ENCODE measurements at regions not wholly inside any gene's neighbourhood (a gene's known extent, or its start where the extent isn't known, plus 50 kb on each side); places are given as distances from the start of the nearest gene placed in this dataset.

GRCh38 chr2:62338111-62338510 lies 142.2 kb downstream of the B3GNT2 start:
- H3K4me3 Mint-ChIP-seq (ENCODE audit: unreplicated experiment), result no peak overlapping the region
- Histone ChIP-seq H3K27me3 (ENCODE audit: insufficient read depth, low read length) (no peaks in the 10 kb centered on the region), H3K9ac (ENCODE audit: low read length) (no peak overlapping the region), H3K4me1 (ENCODE audit: insufficient read depth, low read length) (no peaks in the 10 kb centered on the region), H3K9me3 (ENCODE audit: insufficient read depth, low read depth, low read length) (no peaks in the 10 kb centered on the region), H4K20me1 (ENCODE audit: insufficient read depth, low read length) (no peaks in the 10 kb centered on the region), H3K36me3 (ENCODE audit: insufficient read depth, low read length) (no peaks in the 10 kb centered on the region), H2AFZ (ENCODE audit: low read depth, low read length) (no peak overlapping the region), H3K79me2 (ENCODE audit: insufficient read depth, low read length) (no peaks in the 10 kb centered on the region), H3K4me2 (ENCODE audit: low read length) (no peak overlapping the region), H3K27ac (ENCODE audit: low read depth, low read length) (no peak overlapping the region), H3K4me3 (ENCODE audit: insufficient read depth, low read depth, low read length) (no peak overlapping the region)
- no peak overlapping the region for H3K27ac Mint-ChIP-seq (ENCODE audit: unreplicated experiment)
- no peak for TF ChIP-seq EZH2 (IDR thresholded peaks at IDR 0.05; ENCODE audit: insufficient read depth, low read length)
- TF ChIP-seq, protein P1, sequence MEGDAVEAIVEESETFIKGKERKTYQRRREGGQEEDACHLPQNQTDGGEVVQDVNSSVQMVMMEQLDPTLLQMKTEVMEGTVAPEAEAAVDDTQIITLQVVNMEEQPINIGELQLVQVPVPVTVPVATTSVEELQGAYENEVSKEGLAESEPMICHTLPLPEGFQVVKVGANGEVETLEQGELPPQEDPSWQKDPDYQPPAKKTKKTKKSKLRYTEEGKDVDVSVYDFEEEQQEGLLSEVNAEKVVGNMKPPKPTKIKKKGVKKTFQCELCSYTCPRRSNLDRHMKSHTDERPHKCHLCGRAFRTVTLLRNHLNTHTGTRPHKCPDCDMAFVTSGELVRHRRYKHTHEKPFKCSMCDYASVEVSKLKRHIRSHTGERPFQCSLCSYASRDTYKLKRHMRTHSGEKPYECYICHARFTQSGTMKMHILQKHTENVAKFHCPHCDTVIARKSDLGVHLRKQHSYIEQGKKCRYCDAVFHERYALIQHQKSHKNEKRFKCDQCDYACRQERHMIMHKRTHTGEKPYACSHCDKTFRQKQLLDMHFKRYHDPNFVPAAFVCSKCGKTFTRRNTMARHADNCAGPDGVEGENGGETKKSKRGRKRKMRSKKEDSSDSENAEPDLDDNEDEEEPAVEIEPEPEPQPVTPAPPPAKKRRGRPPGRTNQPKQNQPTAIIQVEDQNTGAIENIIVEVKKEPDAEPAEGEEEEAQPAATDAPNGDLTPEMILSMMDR (IDR thresholded peaks at IDR 0.05; ENCODE audit: insufficient read depth, low read depth, low read length), result no peak
- peaks cover 2% of the 10 kb centered on the region for H3K36me3 Mint-ChIP-seq (ENCODE audit: low read depth, unreplicated experiment)
- H3K4me1 Mint-ChIP-seq (ENCODE audit: low read depth, unreplicated experiment), result peaks cover 6% of the 10 kb centered on the region
- no peaks in the 10 kb centered on the region for H3K9me3 Mint-ChIP-seq (ENCODE audit: unreplicated experiment)
- DNase-seq (ENCODE audit: low read depth), result no peak
- no peaks in the 10 kb centered on the region for H3K27me3 Mint-ChIP-seq (ENCODE audit: low read depth, unreplicated experiment)
- no peak for FAIRE-seq

- peaks cover 2% of the 10 kb centered on the region for H3K36me3 Mint-ChIP-seq (ENCODE audit: low read depth, unreplicated experiment)
- Histone ChIP-seq H3K36me3 (ENCODE audit: insufficient read depth, low read length) (no peaks in the 10 kb centered on the region), H3K9ac (ENCODE audit: low read length) (no peak overlapping the region), H3K27me3 (ENCODE audit: insufficient read depth, low read length) (no peaks in the 10 kb centered on the region), H2AFZ (ENCODE audit: low read depth, low read length) (no peak overlapping the region), H3K27ac (ENCODE audit: low read depth, low read length) (no peak overlapping the region), H3K4me2 (ENCODE audit: low read length) (no peak overlapping the region), H3K79me2 (ENCODE audit: insufficient read depth, low read length) (no peaks in the 10 kb centered on the region), H3K9me3 (ENCODE audit: insufficient read depth, low read depth, low read length) (no peaks in the 10 kb centered on the region), H3K4me1 (ENCODE audit: insufficient read depth, low read length) (no peaks in the 10 kb centered on the region), H4K20me1 (ENCODE audit: insufficient read depth, low read length) (no peaks in the 10 kb centered on the region), H3K4me3 (ENCODE audit: insufficient read depth, low read depth, low read length) (no peak overlapping the region)
- DNase-seq (ENCODE audit: low read depth) (no peak), FAIRE-seq (no peak)
- H3K4me3 Mint-ChIP-seq (ENCODE audit: unreplicated experiment), result no peak overlapping the region
- H3K9me3 Mint-ChIP-seq (ENCODE audit: unreplicated experiment), result no peaks in the 10 kb centered on the region
- H3K27me3 Mint-ChIP-seq (ENCODE audit: low read depth, unreplicated experiment), result no peaks in the 10 kb centered on the region
- no peak overlapping the region for H3K27ac Mint-ChIP-seq (ENCODE audit: unreplicated experiment)
- peaks cover 6% of the 10 kb centered on the region for H3K4me1 Mint-ChIP-seq (ENCODE audit: low read depth, unreplicated experiment)
- no peak for TF ChIP-seq EZH2 (IDR thresholded peaks at IDR 0.05; ENCODE audit: insufficient read depth, low read length)
- TF ChIP-seq, protein P1 (IDR thresholded peaks at IDR 0.05; ENCODE audit: insufficient read depth, low read depth, low read length), result no peak
These were observed 141.5 kb downstream of the B3GNT2 start for GRCh38 chr2:62337403-62337802.

GRCh38 chr2:62335612-62336011 lies 139.7 kb downstream of the B3GNT2 start:
- H3K9ac ChIP-seq (ENCODE audit: low read length), result no peak overlapping the region
- Mint-ChIP-seq H3K9me3 (ENCODE audit: unreplicated experiment) (no peaks in the 10 kb centered on the region), H3K27ac (ENCODE audit: unreplicated experiment) (no peak overlapping the region), H3K36me3 (ENCODE audit: low read depth, unreplicated experiment) (peaks cover 2% of the 10 kb centered on the region), H3K27me3 (ENCODE audit: low read depth, unreplicated experiment) (no peaks in the 10 kb centered on the region), H3K4me1 (ENCODE audit: low read depth, unreplicated experiment) (no peaks in the 10 kb centered on the region), H3K4me3 (ENCODE audit: unreplicated experiment) (no peak overlapping the region)
- TF ChIP-seq, protein P1 (IDR thresholded peaks at IDR 0.05; ENCODE audit: insufficient read depth, low read depth, low read length), result no peak
- H3K4me3 ChIP-seq (ENCODE audit: insufficient read depth, low read depth, low read length), result no peak overlapping the region
- H3K9me3 ChIP-seq (ENCODE audit: insufficient read depth, low read depth, low read length), result no peaks in the 10 kb centered on the region
- no peak for FAIRE-seq
- DNase-seq (ENCODE audit: low read depth), result no peak
- no peaks in the 10 kb centered on the region for H3K36me3 ChIP-seq (ENCODE audit: insufficient read depth, low read length)
- no peak overlapping the region for H2AFZ ChIP-seq (ENCODE audit: low read depth, low read length)
- H4K20me1 ChIP-seq (ENCODE audit: insufficient read depth, low read length), result no peaks in the 10 kb centered on the region
- H3K27me3 ChIP-seq (ENCODE audit: insufficient read depth, low read length), result no peaks in the 10 kb centered on the region
- H3K4me2 ChIP-seq (ENCODE audit: low read length), result no peak overlapping the region
- H3K4me1 ChIP-seq (ENCODE audit: insufficient read depth, low read length), result no peaks in the 10 kb centered on the region
- no peak overlapping the region for H3K27ac ChIP-seq (ENCODE audit: low read depth, low read length)
- no peaks in the 10 kb centered on the region for H3K79me2 ChIP-seq (ENCODE audit: insufficient read depth, low read length)
